A673 (cell line): ENCODE measurements at regions not wholly inside any gene's neighbourhood (a gene's known extent, or its start where the extent isn't known, plus 50 kb on each side); places are given as distances from the start of the nearest gene placed in this dataset.

Source experiments
- BruUV-seq: library from RNA; stranded (reverse); fragments of 400-500 nt; replicated peaks from 2 replicates; lab custom pipeline; 2021; lab: Mats Ljungman, UMichigan
- CTCF ChIA-PET: fragments of 300-600 bp; sonication (Branson Sonifier 250); formaldehyde crosslinking; loops from one replicate; lab custom pipeline; 2022; ENCODE audit warnings: antibody characterized with exemption; lab: Charles Lee
- POLR2A ChIA-PET: fragments of 300-600 bp; sonication (Branson Sonifier 250); formaldehyde crosslinking; loops from one replicate; lab custom pipeline; 2022; ENCODE audit warnings: antibody characterized with exemption; ENCODE audit not compliant: low non-redundant PET; lab: Charles Lee
- DNase-seq: peaks from one replicate; pipeline ENCODE4 v3.0.0-alpha.2; 2015; ENCODE audit warnings: low spot score
- H3K27ac ChIP-seq: fragments of 200-600 bp; sonication (generic); 2 replicates; pipeline ENCODE4 v1.5.1; 2016; ENCODE audit warnings: mixed run types, low read depth, mild to moderate bottlenecking, mixed read lengths, antibody characterized with exemption, low read length; ENCODE audit not compliant: poor library complexity, severe bottlenecking
- H3K27me3 ChIP-seq: fragments of 200-600 bp; sonication (generic); replicated peaks from 2 replicates; pipeline ENCODE4 v1.6.1; 2017; ENCODE audit warnings: mixed run types, low read depth, mild to moderate bottlenecking, mixed read lengths, antibody characterized with exemption, low read length; ENCODE audit not compliant: insufficient read depth, poor library complexity
- H3K36me3 ChIP-seq: fragments of 200-600 bp; sonication (generic); 2 replicates; pipeline ENCODE4 v1.6.1; 2016; ENCODE audit warnings: mixed run types, mild to moderate bottlenecking, mixed read lengths, antibody characterized with exemption, low read length; ENCODE audit not compliant: insufficient read depth, poor library complexity, severe bottlenecking
- H3K4me1 ChIP-seq: fragments of 200-600 bp; sonication (generic); 2 replicates; pipeline ENCODE4 v1.6.1; 2017; ENCODE audit warnings: mixed run types, mild to moderate bottlenecking, mixed read lengths, antibody characterized with exemption, low read length; ENCODE audit not compliant: insufficient read depth, poor library complexity, severe bottlenecking
- H3K4me3 ChIP-seq: fragments of 200-600 bp; sonication (generic); 2 replicates; pipeline ENCODE4 v1.5.1; 2016; ENCODE audit warnings: low read depth, mixed run types, mild to moderate bottlenecking, mixed read lengths, low read length; ENCODE audit not compliant: poor library complexity, severe bottlenecking
- H3K9me3 ChIP-seq: fragments of 200-600 bp; sonication (generic); 2 replicates; pipeline ENCODE4 v1.6.1; 2016; ENCODE audit warnings: mixed run types, low read depth, mild to moderate bottlenecking, mixed read lengths, antibody characterized with exemption, low read length; ENCODE audit not compliant: poor library complexity, severe bottlenecking
- EZH2 ChIP-seq: fragments of 200-600 bp; sonication (generic); IDR thresholded peaks from 2 replicates; pipeline ENCODE4 v1.6.1; 2017; ENCODE audit warnings: borderline replicate concordance, low read depth, mild to moderate bottlenecking, mixed read lengths, antibody characterized with exemption, low read length; ENCODE audit not compliant: poor library complexity, severe bottlenecking
- intact Hi-C: fragments of 100-400 bp; cut with micrococcal nuclease; formaldehyde crosslinking; loops from one replicate; pipeline ENCODE4 v1.10.0; 2022; ENCODE audit not compliant: unreplicated experiment
- TF ChIP-seq, protein P1 (sequence below): fragments of 300-800, 200-600 bp; sonication (generic); conservative IDR thresholded peaks from 2 replicates; pipeline ENCODE4 v1.5.1; 2017; ENCODE audit warnings: low read depth, mild to moderate bottlenecking, antibody characterized with exemption, low read length, moderate library complexity, mixed read lengths

GRCh38 chr3:65201926-65202325 is 514.1 kb upstream of the ADAMTS9 start:
- H3K27ac ChIP-seq: no peak overlapping the region
- no TSS peak for BruUV-seq
- POLR2A ChIA-PET: no interaction called here
- H3K4me3 ChIP-seq: no peak overlapping the region
- intact Hi-C loops: no loop called here
- CTCF ChIA-PET: no interaction called here
- H3K36me3 ChIP-seq: no peaks in the 10 kb centered on the region
- TF ChIP-seq, protein P1, sequence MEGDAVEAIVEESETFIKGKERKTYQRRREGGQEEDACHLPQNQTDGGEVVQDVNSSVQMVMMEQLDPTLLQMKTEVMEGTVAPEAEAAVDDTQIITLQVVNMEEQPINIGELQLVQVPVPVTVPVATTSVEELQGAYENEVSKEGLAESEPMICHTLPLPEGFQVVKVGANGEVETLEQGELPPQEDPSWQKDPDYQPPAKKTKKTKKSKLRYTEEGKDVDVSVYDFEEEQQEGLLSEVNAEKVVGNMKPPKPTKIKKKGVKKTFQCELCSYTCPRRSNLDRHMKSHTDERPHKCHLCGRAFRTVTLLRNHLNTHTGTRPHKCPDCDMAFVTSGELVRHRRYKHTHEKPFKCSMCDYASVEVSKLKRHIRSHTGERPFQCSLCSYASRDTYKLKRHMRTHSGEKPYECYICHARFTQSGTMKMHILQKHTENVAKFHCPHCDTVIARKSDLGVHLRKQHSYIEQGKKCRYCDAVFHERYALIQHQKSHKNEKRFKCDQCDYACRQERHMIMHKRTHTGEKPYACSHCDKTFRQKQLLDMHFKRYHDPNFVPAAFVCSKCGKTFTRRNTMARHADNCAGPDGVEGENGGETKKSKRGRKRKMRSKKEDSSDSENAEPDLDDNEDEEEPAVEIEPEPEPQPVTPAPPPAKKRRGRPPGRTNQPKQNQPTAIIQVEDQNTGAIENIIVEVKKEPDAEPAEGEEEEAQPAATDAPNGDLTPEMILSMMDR: no peak
- no peak for TF ChIP-seq EZH2
- no peaks in the 10 kb centered on the region for H3K4me1 ChIP-seq
- no peak for DNase-seq
- H3K9me3 ChIP-seq: no peaks in the 10 kb centered on the region
- H3K27me3 ChIP-seq: no peaks in the 10 kb centered on the region

GRCh38 chr3:65200310-65200970 is 512.6 kb upstream of the ADAMTS9 start:
- POLR2A ChIA-PET: no interaction called here
- no TSS peak for BruUV-seq
- no peaks in the 10 kb centered on the region for H3K4me1 ChIP-seq
- no peaks in the 10 kb centered on the region for H3K27me3 ChIP-seq
- TF ChIP-seq EZH2: no peak
- TF ChIP-seq, protein P1: no peak
- H3K9me3 ChIP-seq: no peaks in the 10 kb centered on the region
- no peak overlapping the region for H3K4me3 ChIP-seq
- no peak overlapping the region for H3K27ac ChIP-seq
- intact Hi-C loops: no loop called here
- no peak for DNase-seq
- H3K36me3 ChIP-seq: no peaks in the 10 kb centered on the region
- CTCF ChIA-PET: no interaction called here

DNA sequence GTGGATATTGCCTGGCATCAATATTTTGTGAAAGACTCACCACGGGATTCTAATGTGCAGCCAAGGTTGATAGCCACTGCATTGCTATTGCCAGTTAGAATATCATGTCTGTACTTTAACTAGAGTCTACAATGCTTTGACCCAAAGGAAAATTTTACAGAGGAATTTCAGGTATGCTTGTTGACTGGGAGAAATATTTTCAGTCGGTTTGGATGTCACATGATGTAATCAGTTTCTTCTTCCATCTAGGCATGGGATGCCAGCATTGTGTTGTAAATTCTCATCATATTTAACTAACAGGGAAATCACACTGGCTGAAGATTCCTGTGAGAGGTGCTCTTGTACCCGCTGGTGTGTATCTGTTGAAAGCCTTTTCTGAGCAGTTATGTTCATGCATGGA is 508.9 kb upstream of the ADAMTS9 start:
- CTCF ChIA-PET: no interaction called here
- Histone ChIP-seq H3K9me3 (no peaks in the 10 kb centered on the region), H3K4me1 (no peaks in the 10 kb centered on the region), H3K27me3 (no peaks in the 10 kb centered on the region), H3K36me3 (no peaks in the 10 kb centered on the region), H3K4me3 (no peak overlapping the region), H3K27ac (no peak overlapping the region)
- no peak for TF ChIP-seq EZH2
- TF ChIP-seq, protein P1: no peak
- intact Hi-C loops: no loop called here
- no peak for DNase-seq
- POLR2A ChIA-PET: no interaction called here
- BruUV-seq: no TSS peak
